Lower lobe of right lung (tissue), 2 donors: ENCODE measurements at regions not wholly inside any gene's neighbourhood (a gene's known extent, or its start where the extent isn't known, plus 50 kb on each side); places are given as distances from the start of the nearest gene placed in this dataset.

Source experiments
- ATAC-seq, 2 donors: fragments of 200-7000 bp; cut with Tn5 transposase; one replicate each; pipeline ENCODE4 v1.9.1; 2020 to 2022; ENCODE audit warnings: mild to moderate bottlenecking in 2 of 2, moderate library complexity in 2 of 2
- DNase-seq: peaks from one replicate; pipeline ENCODE4 v3.0.0-alpha.2; 2020
- H3K27ac ChIP-seq: fragments of 200-600 bp; one replicate; pipeline ENCODE4 v1.8.0; 2022
- H3K27me3 ChIP-seq: fragments of 200-600 bp; one replicate; pipeline ENCODE4 v1.8.0; 2022; ENCODE audit warnings: low read depth
- H3K36me3 ChIP-seq: fragments of 200-600 bp; one replicate; pipeline ENCODE4 v1.8.0; 2022; ENCODE audit warnings: mild to moderate bottlenecking
- H3K4me1 ChIP-seq: fragments of 200-600 bp; one replicate; pipeline ENCODE4 v1.8.0; 2022
- H3K4me3 ChIP-seq: fragments of 200-600 bp; one replicate; pipeline ENCODE4 v1.8.0; 2022; ENCODE audit warnings: mild to moderate bottlenecking
- H3K9me3 ChIP-seq: fragments of 200-600 bp; one replicate; pipeline ENCODE4 v1.8.0; 2022
- CTCF ChIP-seq: fragments of 200-600 bp; IDR thresholded peaks from one replicate; pipeline ENCODE4 v1.8.0; 2022; ENCODE audit warnings: antibody characterized with exemption, mild to moderate bottlenecking
- intact Hi-C: fragments of 100-400 bp; cut with DNase I; formaldehyde crosslinking; loops from one replicate; pipeline ENCODE4 v1.11.0; 2022
- donor health status: DM: no; HTN: yes; CAD: no; lungs with severe emphysema.

- H3K27ac ChIP-seq: peak overlapping the region; percentile 51
- H3K27me3 ChIP-seq: no peaks in the 10 kb centered on the region
- ATAC-seq (peak in 1 of 2 donors; percentile 28), DNase-seq (no peak)
- intact Hi-C loops: no loop called here
- TF ChIP-seq CTCF: no peak
- H3K4me1 ChIP-seq: peaks cover 4% of the 10 kb centered on the region
- no peaks in the 10 kb centered on the region for H3K36me3 ChIP-seq
- peak overlapping the region; percentile 20 for H3K4me3 ChIP-seq
- no peaks in the 10 kb centered on the region for H3K9me3 ChIP-seq
Measured at GRCh38 chr4:17323554-17324385, 188.1 kb downstream of the QDPR start.

- Histone ChIP-seq H3K9me3 (no peaks in the 10 kb centered on the region), H3K27ac (no peak overlapping the region), H3K4me3 (no peak overlapping the region), H3K27me3 (no peaks in the 10 kb centered on the region), H3K36me3 (no peaks in the 10 kb centered on the region), H3K4me1 (peaks cover 4% of the 10 kb centered on the region)
- DNase-seq: no peak
- no peak for TF ChIP-seq CTCF
- no peak for ATAC-seq
- intact Hi-C loops: no loop called here
Measured at GRCh38 chr4:17322514-17322913, 189.4 kb downstream of the QDPR start.

DNA sequence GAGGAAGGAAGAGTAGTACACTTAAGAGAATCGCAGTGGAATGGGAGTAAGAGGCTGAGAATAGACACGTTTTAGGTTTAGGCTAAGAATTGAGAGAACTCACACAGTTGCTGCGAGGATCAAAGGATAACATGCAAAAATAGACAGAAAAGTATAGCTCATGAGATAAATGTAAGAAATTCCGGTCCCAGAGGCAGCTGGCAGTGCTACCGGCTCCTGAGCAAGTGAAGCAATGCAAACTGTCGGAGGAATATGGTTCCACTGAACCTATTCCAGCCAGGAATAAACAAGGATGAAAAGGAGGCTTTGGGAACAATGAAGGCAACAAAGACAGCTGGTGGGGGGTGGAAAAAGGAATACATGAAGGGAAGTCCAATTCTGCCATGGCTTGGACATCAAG, 191.8 kb downstream of the QDPR start:
- no peak for ATAC-seq

GRCh38 chr4:17317526-17317925, 194.4 kb downstream of the QDPR start:
- no peak for ATAC-seq
- Histone ChIP-seq H3K27me3 (no peaks in the 10 kb centered on the region), H3K4me1 (no peaks in the 10 kb centered on the region), H3K4me3 (no peak overlapping the region), H3K9me3 (no peaks in the 10 kb centered on the region), H3K27ac (no peak overlapping the region), H3K36me3 (no peaks in the 10 kb centered on the region)
- intact Hi-C loops: no loop called here
- DNase-seq: no peak
- TF ChIP-seq CTCF: no peak

More for the DNA sequence above, 191.8 kb downstream of the QDPR start:
- no peaks in the 10 kb centered on the region for H3K36me3 ChIP-seq
- no peak overlapping the region for H3K4me3 ChIP-seq
- no peak overlapping the region for H3K27ac ChIP-seq
- peaks cover 4% of the 10 kb centered on the region for H3K4me1 ChIP-seq
- H3K9me3 ChIP-seq: no peaks in the 10 kb centered on the region
- no peaks in the 10 kb centered on the region for H3K27me3 ChIP-seq
- intact Hi-C loops: no loop called here
- DNase-seq: no peak
- TF ChIP-seq CTCF: no peak

DNA sequence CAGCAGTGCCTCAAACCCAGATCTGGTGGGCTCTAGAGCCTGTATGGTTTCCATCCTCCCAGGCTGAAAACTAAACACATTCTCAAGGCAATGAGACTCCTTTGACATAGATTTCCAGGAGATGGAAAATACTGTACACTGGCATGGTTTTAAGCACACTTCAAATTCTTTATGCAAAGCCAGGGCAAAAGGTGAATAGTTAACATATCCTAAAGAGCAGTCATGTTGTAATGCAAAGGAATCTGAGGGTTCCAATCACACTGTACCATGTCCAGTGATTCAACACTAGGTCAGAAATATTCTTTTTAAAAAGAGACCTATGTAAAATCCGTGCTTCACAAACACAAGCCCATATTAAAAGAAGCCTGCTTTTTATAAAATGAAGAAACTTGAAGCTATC, 195.3 kb downstream of the QDPR start:
- DNase-seq: no peak
- no peak overlapping the region for H3K27ac ChIP-seq
- no peaks in the 10 kb centered on the region for H3K27me3 ChIP-seq
- intact Hi-C loops: no loop called here
- H3K9me3 ChIP-seq: no peaks in the 10 kb centered on the region
- no peaks in the 10 kb centered on the region for H3K4me1 ChIP-seq
- no peak for ATAC-seq
- no peak overlapping the region for H3K4me3 ChIP-seq
- no peaks in the 10 kb centered on the region for H3K36me3 ChIP-seq
- TF ChIP-seq CTCF: no peak
